Superior temporal gyrus (tissue), 1 donor: ENCODE measurements at regions not wholly inside any gene's neighbourhood (a gene's known extent, or its start where the extent isn't known, plus 50 kb on each side); places are given as distances from the start of the nearest gene placed in this dataset.
"Not testable (repeated sequence)": the region's sequence is repeated elsewhere in the genome, so short reads cannot be mapped to it uniquely, and the experiment has no call there.

ENCODE experiments used
- DNase-seq: peaks from one replicate; pipeline ENCODE4 v3.0.0-alpha.2; 2016; ENCODE audit errors: extremely low spot score

- DNase-seq, result no peak
These were observed 612.9 kb upstream of the MAN1A1 start for GRCh38 chr6:119962505-119962904.

DNA sequence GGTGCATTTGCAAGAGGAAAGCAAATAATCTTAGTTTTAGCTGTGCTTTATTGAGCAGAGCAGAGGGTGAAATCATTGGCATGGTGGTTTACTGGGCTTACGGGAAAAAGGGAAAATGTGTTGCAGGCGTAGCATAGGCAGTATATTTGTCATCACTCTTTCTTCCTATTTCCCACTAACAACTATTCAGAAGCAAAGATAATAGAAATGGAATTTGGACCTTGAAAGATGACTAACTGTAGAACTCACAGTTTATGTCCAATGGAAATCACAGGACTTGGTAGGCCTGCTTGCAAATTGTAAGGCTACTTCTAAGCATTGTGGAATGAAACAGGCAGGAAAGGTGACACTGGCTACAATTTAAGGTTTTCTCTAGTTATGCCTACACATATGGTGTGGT, 611.9 kb upstream of the MAN1A1 start:
- DNase-seq, result no peak

DNA sequence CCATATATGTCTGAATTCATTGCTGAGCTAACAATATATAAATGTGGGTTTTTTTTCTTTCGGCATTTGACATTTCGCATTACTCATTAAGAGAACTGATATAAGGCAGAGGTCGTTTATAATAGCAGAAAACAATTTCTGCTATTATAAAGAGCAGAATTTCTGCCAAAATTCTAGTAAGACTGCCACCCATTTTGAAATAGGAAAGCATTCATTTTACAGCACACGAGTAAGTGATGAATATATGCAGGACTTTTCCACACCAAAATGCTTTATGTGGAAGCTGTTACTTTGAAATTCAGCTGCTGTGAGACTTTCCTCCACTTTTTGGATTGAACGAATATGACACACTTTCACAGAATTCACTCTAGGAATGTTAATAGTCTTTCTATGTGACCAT, 610.9 kb upstream of the MAN1A1 start:
- no peak for DNase-seq

DNA sequence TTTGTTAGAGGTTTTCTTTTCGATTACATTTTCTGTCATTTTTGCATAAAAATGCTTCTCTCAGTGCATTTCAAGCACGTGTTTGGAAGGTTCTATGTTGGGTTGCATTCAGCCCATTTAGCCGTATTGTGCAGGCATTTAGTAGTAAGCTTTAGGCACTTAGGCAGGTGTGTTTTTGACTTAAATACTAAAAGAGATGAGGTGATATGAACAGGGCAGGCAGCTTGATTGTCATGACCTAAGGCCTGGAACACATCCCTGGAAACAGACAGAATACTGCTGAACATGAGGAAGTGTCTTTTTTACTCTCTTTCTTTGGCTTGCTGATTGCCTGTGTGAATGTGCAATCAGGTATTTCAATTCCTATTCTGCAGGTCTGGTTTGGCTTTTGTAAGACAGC, 610.5 kb upstream of the MAN1A1 start:
- DNase-seq, result no peak

- DNase-seq, result no peak
These were observed 607.6 kb upstream of the MAN1A1 start for GRCh38 chr6:119957195-119957594.

DNA sequence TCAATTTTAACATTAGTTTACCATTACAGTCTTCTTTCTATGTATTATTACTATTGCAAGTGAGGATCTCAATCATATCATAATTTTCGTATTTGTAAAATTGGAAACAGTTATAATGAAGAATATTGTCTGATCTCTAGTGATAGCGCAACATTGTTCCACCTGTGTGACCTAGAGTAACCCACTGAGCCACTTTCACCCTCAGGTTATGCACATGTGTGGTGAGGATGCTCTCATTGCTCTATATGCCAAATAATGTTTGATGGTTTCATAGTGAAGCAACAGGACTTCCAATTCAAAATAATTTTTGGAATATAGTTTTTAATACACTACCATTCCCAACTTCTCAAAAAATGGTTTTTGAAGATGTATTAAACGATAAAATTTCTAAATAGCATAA, 603.1 kb upstream of the MAN1A1 start:
- DNase-seq, result no peak

GRCh38 chr6:119950681-119951080, 601.1 kb upstream of the MAN1A1 start:
- DNase-seq, result no peak

- DNase-seq, result no peak
These were observed 592.7 kb upstream of the MAN1A1 start for GRCh38 chr6:119942078-119942752.

- DNase-seq, result no peak
These were observed 589.2 kb upstream of the MAN1A1 start for GRCh38 chr6:119938752-119939151.

- no peak for DNase-seq
These were observed 585.3 kb upstream of the MAN1A1 start for GRCh38 chr6:119934816-119935215.

DNA sequence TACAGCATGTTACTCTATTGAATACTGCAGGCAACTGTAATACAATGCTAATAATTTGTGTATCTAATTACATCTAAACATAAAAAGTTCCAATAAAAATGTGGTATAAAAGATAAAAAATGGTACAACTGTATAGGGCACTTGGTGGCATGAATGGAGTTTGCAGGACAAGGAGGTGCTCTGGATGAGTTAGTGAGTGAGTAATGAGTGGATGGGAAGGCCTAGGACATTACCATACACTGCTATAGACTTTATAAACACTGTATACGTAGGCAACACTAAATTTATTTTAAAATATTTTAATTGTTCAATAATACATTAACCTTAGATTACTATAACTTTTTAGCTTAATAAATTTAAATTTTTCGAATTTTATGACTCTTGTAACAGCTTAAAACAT, 579.6 kb upstream of the MAN1A1 start:
- DNase-seq, result no peak

DNA sequence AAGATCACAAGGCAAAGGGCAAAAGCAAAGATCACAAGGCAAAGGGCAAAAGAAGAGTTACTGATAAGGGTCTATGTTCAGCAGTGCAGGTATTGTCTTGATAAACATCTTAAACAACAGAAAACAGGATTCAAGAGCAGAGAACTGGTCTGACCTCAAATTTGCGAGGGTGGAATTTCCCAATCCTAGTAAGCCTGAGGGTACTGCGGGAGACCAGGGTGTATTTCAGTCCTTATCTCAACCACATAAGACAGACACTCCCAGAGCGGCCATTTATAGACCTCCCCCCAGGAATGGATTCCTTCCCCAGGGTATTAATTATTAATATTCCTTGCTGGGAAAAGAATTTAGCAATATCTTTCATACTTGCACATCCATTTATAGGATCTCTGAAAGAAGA, 575.3 kb upstream of the MAN1A1 start:
- DNase-seq, result not testable (repeated sequence)

GRCh38 chr6:119922814-119923213, 573.3 kb upstream of the MAN1A1 start:
- no peak for DNase-seq

- DNase-seq, result no peak
These were observed 572.0 kb upstream of the MAN1A1 start for GRCh38 chr6:119921491-119922010.

DNA sequence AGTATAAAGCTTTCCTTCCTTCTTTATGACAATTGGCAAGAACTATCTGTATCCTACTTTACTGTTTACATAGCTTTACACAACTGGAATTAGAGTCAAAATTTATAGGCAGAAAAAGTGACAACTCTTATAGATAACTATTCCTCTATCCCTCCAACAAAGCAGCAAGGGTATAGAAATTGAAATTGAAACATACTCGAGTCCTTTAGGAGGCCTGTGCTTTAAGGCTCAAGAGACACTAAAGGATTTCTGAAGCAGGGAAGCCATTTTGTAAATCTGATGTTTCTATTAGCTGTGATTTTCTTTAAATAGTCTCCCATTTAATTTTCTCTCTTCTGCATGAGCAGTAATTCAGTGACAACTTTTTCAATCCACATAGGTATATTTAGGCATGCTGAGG, 567.6 kb upstream of the MAN1A1 start:
- no peak for DNase-seq

DNA sequence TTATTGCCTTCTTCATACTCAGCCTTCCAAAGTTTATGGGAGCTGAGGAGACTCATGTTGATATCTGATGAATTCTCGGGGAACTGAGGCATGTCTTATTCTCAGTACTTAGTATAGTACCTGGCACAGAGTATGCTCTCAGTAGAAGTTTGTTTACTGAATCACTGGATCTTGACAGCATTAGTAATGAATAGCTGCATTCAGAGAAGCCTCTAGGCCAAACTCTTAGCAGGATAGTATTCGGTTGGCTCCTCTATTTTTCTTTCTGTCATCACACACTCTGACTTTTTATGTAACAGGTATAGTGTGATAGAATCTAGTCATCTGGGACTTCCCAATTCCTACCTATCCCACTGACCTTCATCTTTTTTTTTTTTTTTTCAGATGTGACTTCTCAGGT, 566.4 kb upstream of the MAN1A1 start:
- DNase-seq, result no peak

- no peak for DNase-seq
These were observed 558.6 kb upstream of the MAN1A1 start for GRCh38 chr6:119908157-119908556.

DNA sequence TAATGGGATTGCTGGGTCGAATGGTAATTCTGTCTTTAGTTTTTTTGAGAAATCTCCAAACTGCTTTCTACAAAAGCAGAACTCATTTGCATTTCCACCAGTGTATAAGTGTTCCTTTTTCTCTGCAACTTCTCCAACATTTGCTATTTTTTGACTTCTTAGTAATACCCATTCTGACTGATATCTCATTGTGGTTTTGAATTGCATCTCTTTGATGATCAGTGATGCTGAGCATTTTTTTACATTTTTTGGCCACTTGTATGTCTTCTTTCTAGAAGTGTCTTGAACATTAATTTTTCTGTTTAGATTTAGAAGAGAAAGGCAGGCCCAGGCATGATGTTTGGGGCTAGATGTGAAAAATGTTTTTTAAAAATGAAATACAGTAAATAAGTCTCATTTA, 553.1 kb upstream of the MAN1A1 start:
- no peak for DNase-seq

- no peak for DNase-seq
These were observed 547.2 kb upstream of the MAN1A1 start for GRCh38 chr6:119896806-119897205.

- DNase-seq, result no peak
These were observed 546.1 kb upstream of the MAN1A1 start for GRCh38 chr6:119895626-119896025.

DNA sequence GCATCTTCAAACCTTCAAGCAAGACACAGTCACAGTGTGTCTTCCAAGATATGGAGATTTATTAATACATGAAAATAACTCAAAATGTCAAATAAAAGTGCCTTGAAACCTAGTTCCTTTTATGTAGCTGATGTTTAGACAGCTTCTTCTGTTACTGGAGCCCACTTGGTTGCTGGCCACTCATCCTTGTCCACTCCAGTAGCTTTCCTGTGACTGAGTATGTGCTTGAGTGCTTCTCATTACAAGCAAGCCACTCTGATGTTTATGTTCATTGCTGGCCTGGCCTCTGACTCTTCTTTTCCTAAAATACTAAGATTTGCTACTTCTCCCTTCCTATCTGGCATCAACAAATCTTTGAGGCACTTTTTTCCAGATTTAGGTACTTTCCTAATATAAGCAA, 545.2 kb upstream of the MAN1A1 start:
- DNase-seq, result no peak

- DNase-seq, result no peak
These were observed 542.1 kb upstream of the MAN1A1 start for GRCh38 chr6:119891644-119892043.

DNA sequence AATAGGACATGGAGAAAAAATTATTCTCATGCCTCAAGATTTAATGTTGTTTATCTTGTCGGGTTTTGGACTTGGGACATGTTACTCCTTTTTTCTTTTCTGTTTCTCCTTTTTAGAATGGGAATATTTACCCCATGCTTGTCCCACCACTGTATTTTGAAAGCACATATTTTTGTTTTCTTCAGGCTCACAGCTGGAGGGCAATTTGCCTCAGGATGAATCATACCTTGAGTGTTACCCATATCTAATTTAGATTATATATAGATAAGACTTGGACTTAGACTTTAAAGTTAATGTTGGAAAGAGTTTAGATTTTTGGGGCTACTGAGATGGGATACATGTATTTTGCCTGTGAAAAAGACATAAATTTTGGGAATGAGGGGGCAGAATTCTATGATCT, 541.6 kb upstream of the MAN1A1 start:
- no peak for DNase-seq

DNA sequence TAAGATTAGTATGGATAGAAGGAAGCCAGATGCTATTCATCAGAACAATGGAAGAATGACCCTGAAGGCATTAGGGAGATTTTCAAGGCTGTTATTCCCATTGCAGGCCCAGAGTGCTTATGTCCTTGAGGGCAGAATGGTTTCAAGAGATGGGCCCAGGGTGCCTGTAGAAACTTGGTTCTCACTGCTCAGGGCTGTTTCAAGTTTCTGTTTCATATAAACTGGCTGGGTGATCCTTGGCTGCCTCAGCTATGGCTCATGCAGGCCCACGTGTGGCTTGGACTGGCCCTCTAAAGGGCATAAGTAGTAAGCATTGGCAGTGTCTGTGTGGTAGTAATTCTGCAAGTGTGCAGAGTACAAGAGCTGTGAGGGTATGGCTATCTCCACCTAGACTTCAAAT, 540.9 kb upstream of the MAN1A1 start:
- DNase-seq, result no peak
